Middle frontal gyrus (tissue), 1 donor: ENCODE measurements at regions not wholly inside any gene's neighbourhood (a gene's known extent, or its start where the extent isn't known, plus 50 kb on each side); places are given as distances from the start of the nearest gene placed in this dataset.

Source experiments
- DNase-seq: peaks from one replicate; pipeline ENCODE4 v3.0.0-alpha.2; 2015; ENCODE audit warnings: low spot score; ENCODE audit errors: extremely low spot score

- DNase-seq: no peak
Observed at GRCh38 chr4:23268072-23268771, 575.5 kb downstream of the GBA3 start.

GRCh38 chr4:23266401-23266800 lies 573.7 kb downstream of the GBA3 start:
- DNase-seq: no peak

- DNase-seq: no peak
Observed at GRCh38 chr4:23260511-23260910, 567.8 kb downstream of the GBA3 start.

GRCh38 chr4:23245203-23245832 lies 552.6 kb downstream of the GBA3 start:
- no peak for DNase-seq

- no peak for DNase-seq
Observed at GRCh38 chr4:23242962-23243361, 550.2 kb downstream of the GBA3 start.

- no peak for DNase-seq
Observed at GRCh38 chr4:23241408-23241807, 548.7 kb downstream of the GBA3 start.

GRCh38 chr4:23238848-23239247 lies 546.1 kb downstream of the GBA3 start:
- no peak for DNase-seq

- DNase-seq: no peak
Observed at GRCh38 chr4:23237771-23238170, 545.0 kb downstream of the GBA3 start.

- DNase-seq: no peak
Observed at GRCh38 chr4:23235628-23236390, 543.1 kb downstream of the GBA3 start.

GRCh38 chr4:23234716-23235115 lies 542.0 kb downstream of the GBA3 start:
- no peak for DNase-seq

GRCh38 chr4:23234018-23234417 lies 541.3 kb downstream of the GBA3 start:
- no peak for DNase-seq

- no peak for DNase-seq
Observed at GRCh38 chr4:23233596-23233995, 540.9 kb downstream of the GBA3 start.

GRCh38 chr4:23232987-23233386 lies 540.2 kb downstream of the GBA3 start:
- no peak for DNase-seq

- DNase-seq: no peak
Observed at GRCh38 chr4:23225564-23225963, 532.8 kb downstream of the GBA3 start.

GRCh38 chr4:23224684-23225420 lies 532.1 kb downstream of the GBA3 start:
- DNase-seq: no peak

- no peak for DNase-seq
Observed at GRCh38 chr4:23220911-23221310, 528.2 kb downstream of the GBA3 start.

- DNase-seq: no peak
Observed at GRCh38 chr4:23219779-23220408, 527.2 kb downstream of the GBA3 start.

GRCh38 chr4:23213198-23213597 lies 520.5 kb downstream of the GBA3 start:
- no peak for DNase-seq

GRCh38 chr4:23212558-23212957 lies 519.8 kb downstream of the GBA3 start:
- no peak for DNase-seq

- DNase-seq: no peak
Observed at GRCh38 chr4:23207059-23207458, 514.3 kb downstream of the GBA3 start.

- no peak for DNase-seq
Observed at GRCh38 chr4:23202712-23203247, 510.0 kb downstream of the GBA3 start.
